HG03064 (cell line): ENCODE measurements at regions not wholly inside any gene's neighbourhood (a gene's known extent, or its start where the extent isn't known, plus 50 kb on each side); places are given as distances from the start of the nearest gene placed in this dataset.
A peak's percentile ranks its signal among the peaks of the same experiment; 100 is the strongest.

ENCODE experiments used
- ATAC-seq: cut with Tn5 transposase; IDR thresholded peaks from one replicate; pipeline ENCODE4 v1.9.1; 2021; ENCODE audit warnings: low read depth; ENCODE audit not compliant: unreplicated experiment

DNA sequence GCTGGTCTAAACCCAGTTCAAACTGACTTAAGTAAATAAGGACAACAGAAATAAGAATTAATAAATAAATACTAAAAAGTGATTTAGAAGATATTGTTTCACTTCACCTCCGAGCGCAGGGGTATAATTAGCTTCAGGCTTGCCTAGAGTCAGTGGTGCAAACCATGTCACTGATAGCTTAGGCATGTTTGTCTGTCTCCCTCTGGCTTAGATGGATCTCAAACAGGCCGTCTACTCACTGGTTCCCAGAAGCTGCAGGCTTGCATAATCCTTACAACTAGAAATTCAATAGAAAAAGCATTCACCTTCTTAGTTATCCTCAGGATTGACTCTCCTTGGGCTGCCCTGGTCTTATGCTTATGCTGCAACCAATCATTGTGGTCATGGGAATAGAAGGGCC is 629.8 kb upstream of the WWC1 start:
- no peak for ATAC-seq

DNA sequence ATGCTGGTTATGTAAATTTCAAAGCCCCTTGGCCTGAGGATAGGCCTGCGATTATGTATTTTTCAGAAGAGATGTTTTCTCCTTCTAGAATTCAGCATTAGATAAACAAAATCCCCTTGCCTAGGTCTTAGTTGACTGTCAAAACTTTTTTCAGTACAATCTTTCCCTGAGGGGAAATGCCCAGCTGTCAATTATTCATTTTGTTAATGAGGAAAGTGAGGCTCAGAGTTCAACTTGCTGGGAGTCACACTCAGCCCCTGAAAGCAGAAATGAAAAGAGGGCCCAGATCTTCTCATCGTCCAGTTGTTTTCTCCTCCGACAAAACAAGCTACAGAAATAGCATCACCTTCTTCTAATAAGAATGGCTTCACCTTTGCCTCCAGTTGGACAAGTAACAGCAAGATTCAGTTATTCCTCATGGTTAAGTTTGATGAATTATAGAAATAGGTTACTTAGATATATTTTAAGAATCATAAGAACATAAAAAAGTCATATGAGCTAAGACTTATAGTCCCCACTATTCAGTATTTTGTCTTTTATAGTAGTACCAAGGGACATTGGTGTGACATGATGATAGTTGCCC is 627.1 kb upstream of the WWC1 start:
- ATAC-seq = no peak

DNA sequence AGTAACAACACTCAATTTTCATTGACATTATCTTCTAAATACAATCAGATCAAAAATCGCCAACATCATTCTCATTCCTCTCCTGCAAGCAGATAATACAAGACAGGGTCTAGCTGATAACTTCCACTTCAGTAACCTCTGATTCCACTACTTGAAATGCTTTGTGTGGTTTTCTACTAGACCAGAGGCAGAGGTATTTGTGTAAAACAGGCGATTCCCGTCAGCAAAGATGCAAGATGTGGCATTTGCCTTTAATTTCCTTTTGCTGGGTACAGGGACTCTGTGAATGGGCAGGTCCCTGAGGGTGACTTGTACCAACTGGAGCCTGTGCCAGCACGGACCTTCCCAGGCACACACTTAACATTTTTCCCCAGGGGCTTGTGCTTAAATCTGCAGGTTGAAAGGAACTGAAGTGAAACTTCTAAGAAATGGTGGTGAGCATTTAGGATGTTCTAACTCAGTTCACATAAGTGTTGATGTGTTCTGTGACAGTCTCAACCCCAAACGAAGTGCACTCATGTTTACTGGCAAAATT is 625.5 kb upstream of the WWC1 start:
- no peak for ATAC-seq

DNA sequence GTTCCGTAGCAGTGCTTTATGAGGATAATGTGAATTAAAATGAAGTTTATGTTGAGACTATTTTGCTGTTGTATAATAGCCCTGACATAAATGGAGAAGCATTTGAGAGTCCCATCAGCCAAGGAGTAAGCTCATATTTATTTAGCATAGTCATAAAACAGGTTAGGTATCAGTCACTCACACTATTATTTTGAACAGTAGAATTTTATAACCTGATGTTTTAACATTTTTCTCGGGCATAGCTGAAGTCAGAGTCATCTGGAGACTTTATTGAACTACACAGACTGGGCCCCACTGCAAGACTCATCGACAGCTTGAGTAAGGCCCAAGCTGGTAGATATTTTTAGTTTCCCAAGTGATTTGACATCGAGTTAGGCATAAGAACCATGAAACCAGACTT is 620.3 kb upstream of the WWC1 start:
- no peak for ATAC-seq

DNA sequence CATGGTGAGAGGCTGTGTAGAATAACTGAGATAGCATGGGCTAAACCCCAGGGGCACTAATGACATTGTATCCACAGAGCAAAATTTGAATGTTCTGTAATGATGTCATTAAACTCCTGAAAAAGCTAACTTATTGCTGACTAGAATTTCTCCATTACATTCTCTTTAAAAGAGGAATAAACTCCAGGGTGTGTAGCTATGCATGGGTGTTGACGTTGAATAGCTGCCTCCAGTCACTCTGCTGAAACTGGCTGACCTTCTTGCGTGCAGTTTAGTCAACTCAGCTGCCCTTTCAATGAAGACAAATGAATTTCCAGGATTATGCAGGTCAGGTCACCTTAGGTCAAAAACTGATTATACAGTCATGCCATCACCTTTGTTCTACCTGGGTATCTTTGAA is 617.5 kb upstream of the WWC1 start:
- ATAC-seq = no peak

DNA sequence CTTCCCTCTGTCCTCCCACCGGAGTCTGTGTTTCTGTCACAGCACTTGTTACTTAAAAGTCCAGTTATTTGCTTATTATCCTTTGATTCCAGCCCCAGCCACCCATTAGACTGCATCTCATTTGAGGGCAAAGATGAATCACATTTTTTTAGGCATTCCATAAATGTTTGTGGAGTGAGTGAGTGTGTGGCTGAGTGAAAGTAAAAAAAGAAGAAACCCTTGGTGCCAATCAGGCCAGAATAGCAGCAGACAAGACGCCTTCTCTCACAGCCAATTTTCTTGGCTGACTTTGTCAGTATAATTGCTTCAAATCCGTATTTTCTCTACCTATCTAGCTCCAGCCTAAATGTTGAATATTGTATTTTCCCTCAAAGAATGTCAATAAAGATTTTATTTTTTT is 613.0 kb upstream of the WWC1 start:
- ATAC-seq = no peak

DNA sequence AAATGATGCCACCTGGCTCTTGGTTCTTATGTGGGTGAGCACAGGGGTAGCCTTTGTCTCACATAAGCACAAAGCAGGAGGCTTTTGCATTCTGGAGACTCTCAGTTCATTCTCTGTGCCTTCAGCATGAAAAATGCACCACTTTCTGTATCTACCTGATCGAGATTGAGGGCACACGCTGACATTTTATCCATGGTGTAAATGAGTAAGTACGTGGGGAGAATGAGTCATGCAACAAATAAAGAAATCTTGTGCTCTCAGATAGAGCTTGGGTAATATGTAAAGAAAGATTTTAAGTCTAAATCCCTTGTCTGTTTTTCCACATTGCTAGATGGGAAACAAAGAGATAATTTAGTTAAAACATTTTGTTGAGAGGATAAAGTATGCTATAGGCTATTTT is 607.2 kb upstream of the WWC1 start:
- no peak for ATAC-seq

DNA sequence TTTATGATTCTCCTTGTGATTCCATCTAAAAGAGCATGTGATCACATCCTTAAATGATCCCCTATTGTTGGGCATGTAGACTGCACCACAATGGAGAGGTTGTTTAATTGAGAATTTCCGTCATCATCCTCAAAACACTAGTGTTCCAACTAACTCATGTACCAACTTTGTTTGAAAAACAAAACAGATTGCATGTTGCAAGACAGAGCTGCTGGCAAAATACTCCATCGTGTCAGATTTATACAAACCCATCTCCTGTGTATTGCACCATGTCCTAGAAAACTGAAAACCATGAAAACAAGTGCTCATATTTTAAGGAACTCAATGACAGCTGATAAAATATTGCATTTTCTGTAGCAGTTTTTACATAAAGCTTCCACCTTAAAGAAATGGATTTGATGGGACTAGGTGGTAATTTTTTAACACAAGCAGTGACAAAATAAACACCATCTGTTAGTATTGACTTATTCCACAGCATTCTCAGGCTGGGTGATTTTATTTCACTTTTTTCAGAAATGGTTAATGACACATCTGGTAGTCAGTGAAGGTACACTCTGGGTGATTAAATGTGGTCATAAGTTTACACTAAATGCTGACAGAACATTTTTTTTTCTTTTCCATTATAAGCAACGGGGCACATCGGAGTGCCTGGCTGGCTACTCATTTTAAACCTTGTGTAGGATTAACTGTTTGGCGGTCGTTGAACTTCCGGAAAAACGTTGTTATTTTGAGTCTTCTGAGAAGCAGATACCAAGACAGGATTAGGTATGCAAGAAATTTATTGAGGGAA is 602.9 kb upstream of the WWC1 start:
- ATAC-seq = no peak

DNA sequence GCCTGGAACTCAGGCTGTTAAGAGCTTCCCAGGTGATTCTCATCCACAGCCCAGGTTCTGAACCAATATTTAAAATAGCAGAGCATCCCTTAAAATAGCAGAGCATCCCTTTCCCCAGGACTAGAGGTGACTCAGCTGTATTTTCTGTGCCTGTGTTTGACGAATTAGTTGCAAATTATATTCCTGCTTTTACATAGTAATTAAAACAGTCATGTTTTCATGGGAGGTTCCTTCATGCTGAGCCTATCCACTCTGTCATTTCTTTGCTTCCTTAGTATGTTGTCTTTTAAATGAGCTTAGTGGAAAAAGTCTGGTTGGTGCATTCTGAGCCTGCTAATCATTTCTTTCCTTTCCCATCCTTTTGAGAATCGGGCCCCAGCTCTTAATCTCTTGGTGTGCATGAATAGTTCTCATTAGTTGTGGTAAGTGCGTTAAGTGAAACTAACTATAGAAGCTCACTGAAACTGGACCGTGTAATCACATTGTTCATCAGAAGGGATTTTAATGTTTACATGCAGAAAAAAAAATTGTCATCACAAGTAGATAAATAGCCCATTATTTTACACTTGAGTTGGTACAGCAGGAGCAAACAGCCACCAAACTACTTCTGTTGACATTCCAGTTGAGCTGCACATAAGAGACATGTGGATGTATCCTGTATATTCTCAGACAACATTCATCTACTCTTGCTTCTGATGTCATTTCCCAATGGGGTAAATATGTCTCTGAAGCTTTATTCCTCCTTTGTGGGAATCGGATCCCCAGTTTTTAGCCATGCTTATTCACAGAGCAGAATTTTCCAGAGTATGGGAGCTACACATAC is 596.9 kb upstream of the WWC1 start:
- no peak for ATAC-seq

DNA sequence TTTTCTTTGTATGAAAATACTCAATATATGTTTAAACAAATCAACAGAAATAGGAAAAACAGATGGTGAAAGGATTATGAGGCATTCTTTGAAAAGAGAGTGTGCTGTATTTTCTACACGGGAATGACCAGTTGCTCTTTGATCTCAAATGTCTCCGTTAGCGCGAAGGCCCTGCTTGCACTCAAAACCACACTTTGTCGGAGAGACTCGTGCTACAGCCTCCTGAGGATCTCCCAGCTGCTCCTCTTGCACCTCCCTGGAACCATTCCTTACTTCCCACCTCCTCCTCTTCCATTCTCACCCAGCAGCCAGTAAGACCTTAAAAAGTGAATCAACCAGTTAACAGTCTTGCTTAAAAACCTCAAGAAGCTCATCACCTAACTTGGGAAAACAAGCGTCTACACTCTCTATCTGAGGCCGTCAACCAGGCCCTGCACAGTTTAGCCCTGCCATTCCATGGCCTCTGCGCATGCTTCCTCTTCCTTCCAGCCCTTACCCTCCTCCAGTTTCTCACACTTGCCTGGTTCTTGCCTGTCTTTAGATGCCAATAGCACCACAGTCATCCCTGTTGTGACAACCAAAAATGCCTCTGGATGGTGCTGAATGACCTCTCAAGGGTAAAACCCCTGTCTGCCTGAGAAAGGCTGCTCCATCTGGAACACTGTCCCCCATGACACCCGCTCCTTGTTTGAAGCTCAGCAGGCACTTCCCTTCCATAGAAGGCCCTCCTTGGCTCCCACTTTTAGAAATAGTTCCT is 594.7 kb upstream of the WWC1 start:
- ATAC-seq = no peak

DNA sequence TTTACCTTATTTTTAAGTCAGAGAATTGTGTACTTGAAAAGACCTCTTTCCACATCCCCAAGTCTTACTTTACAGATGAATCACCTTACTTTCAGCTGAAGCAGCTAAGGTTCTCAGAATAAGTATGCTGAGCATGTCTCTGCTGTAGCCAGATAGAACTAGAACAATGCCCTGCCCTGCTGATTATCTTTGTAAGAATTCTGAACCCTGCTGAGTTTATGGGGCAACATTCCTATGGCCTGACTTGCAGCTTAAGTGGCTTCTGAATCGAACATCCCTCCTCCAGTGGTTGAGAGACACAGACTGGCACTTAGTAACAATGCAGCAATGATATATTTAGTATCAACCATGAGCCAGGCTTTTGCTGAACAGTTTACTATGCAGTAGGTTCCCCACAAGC is 592.0 kb upstream of the WWC1 start:
- ATAC-seq = no peak

DNA sequence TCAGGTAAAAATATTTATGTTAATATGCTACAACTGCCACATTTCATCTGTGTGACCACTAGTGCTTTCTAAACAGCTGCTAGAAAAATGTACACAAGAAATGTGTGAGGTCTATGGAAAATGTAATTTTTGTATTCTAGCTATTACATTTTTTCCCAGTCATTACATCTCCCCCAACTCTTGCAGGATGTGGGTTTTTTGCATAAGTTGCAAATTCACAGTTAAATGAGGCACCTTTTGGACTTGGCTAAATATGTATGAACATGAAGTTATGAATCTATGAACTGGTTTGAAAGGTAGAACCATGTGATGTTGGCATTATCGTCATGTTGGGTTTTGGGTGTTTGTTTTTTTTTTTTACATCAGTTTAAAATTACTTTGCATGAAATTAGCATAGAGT is 590.4 kb upstream of the WWC1 start:
- no peak for ATAC-seq

DNA sequence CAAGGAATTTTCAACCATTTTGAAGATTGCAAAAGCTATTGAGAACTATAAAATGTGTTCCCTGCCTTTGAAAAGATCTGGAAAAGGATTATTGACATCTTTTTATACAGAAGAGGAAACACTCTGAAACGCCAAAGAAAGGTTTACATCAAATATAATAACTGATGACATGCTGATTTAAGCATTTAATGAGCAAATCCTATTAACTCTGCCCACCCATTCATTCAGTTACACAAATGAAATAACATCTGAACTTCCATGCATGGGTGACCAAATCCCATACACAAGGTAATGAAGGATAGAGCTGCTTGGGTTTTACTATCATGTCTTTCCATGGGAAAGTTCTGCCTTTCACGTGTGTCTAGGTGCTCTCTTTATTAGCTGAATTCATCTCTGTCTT is 589.4 kb upstream of the WWC1 start:
- no peak for ATAC-seq

DNA sequence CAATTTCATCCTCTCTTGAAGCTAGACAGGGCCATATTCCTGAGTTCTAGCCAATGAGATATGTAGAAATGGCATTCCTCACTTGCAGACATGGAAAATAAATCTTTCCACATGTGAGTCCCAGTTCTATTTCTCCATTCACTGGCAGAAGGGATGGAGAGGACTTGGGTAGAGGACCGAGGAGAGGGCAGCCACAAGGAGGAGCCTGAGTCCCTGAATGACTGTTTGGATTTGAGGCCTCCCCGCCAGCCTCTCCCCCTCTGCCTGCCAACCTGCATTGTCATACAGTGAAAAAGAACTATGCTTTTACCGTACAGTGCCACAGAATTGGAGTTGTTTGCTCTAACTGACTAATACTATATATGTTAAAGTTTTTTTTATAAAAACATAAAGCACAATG is 583.0 kb upstream of the WWC1 start:
- no peak for ATAC-seq

DNA sequence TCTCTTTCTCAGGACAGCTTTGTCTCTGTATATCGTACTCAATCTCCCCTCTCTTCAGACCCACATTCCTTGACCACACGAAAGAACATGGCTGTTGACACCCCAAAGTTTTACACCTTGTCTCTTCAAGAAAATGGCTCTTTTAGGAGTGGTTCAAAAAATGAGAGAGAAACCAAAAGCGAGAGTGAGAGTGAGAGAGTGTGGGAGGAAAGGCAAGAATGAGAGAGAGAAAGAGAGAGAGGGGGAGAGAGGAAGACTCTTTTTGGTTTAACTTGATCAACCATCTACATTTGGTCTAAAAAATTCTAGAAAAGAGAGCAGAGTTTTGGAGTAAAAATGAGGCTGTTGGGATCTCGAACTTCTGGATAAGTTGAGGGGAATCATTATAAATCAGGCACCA is 581.8 kb upstream of the WWC1 start:
- ATAC-seq = peak; percentile 72

DNA sequence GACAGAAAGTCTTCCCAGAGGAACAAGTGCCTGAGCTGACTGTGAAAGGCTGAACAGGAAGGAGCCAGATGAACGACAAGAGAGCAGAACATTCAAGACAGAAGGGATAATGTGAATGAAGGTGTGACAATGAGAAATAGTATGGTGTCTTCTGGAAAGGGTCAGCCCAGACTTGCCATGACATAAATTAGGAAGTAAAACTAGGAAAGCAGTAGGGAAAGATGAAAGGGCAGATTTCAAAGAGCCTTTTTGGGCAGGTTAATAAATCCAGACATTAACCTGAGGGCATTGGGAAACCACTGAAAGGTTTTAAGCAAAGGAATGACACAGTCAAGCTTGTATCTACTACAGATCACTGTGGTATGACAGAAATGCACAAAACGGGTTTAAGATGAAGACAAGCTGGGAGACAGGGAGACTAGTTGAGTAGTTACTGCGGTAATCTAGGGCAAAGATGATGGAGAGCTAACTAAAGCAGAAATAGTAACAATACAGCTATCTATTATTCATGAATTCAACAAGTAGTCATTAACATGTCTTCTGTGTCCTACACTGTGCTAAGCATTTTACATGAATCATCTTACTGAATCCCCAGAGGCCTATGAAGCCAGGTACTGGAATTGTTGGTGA is 580.9 kb upstream of the WWC1 start:
- ATAC-seq = no peak

DNA sequence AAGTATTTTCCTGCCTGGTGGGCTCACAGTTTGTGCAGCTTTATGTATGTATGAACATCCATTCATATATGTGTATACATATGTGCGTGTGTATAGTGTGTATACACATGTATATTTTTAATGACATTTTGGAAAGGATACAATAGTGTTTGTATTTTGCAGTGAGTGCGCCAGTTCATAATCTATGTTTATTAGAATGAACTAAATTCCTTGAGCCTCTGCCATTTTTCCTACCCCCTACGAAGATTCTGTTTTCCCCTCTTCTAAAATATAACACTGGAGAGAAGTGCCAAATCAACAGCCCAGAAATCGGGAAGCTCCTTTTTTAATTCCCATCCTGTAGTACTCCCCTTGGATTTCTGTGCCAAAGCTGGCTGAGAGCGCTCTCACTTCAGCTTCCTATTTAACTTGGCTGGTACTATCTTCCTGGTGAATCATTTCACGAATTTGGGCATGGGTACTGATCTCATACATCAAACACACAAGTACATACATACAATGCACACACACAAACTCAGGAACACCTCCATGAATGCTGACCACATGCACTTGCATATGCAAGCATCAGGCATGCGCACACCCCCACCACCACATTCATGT is 578.4 kb upstream of the WWC1 start:
- no peak for ATAC-seq

DNA sequence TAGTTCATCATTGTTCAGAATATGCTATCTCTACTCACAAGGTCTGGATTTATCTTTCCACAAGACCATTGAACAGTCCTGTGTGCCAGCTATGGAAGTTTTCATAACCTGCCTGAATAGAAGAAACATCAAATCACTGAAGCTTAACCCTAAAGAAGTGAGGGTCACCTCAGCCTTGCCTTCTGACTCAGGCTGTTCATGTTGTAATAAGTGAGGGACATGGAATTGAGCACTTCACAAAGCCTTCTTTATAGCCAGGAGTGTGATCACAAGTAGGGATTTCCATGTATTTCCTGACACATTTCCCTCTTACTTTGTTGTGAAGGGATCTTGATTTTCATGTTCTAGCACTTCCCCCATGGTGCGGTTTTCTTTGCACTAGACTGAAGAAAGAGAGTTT is 577.5 kb upstream of the WWC1 start:
- no peak for ATAC-seq

DNA sequence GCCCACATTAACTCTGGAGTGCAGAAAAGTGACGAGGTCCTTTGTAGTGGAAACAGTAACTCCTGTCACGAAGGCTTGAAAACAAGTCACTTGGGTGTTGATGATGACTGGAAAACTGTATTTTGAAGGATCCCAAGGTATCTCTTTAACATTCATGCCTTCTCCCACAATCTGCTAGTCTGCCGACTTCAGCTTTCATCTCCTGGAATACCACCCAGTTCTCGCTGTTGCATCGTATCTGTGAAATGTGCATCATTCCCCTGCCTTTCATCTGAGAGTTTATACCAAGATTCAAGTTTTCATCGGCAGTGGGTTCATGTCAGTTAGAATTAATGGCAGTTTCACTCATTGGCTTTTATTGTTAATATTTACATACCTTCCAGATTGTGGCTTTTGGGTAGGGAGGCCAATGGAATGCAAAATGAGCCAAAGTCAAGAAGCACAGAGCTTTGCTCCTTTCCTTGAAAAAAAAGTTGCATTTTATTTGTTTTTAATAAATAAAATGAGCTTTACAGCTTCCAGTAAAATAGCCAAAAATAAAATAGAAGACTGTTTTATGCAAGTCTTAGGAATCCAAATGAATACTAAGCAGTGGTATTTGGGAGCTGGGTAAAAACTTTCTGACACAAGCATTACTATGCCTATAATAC is 575.2 kb upstream of the WWC1 start:
- ATAC-seq = no peak
